ENCODE measurements at regions not wholly inside any gene's neighbourhood (a gene's known extent, or its start where the extent isn't known, plus 50 kb on each side); places are given as distances from the start of the nearest gene placed in this dataset. TPM values are rescaled to one million over a fixed set of nuclear protein-coding genes. Genes with fewer than 3 reads are reported as not detected.
"Not testable (repeated sequence)": the region's sequence is repeated elsewhere in the genome, so short reads cannot be mapped to it uniquely, and the experiment has no call there.

GRCh38 chr1:149378462-149378861 lies 96.4 kb upstream of the NBPF19 start:
- H3K9me3 ChIP-seq (ENCODE audit: control insufficient read depth, insufficient read depth, low read length); H3K4me3 ChIP-seq (ENCODE audit: low read depth, low read length); CTCF ChIA-PET; POLR2A ChIA-PET; DNase-seq (ENCODE audit: low read depth, low spot score); H3K27me3 ChIP-seq (ENCODE audit: control insufficient read depth, insufficient read depth, low read length); H3K27ac ChIP-seq (ENCODE audit: low read depth, low read length): not testable (repeated sequence)

GRCh38 chr1:149390173-149390926 lies 84.5 kb upstream of the NBPF19 start:
- not testable (repeated sequence) for H3K27ac ChIP-seq (ENCODE audit: low read depth, low read length)

GRCh38 chr1:149390931-149391330 lies 83.9 kb upstream of the NBPF19 start:
- CTCF ChIA-PET; POLR2A ChIA-PET; H3K27ac ChIP-seq (ENCODE audit: low read depth, low read length); H3K27me3 ChIP-seq (ENCODE audit: control insufficient read depth, insufficient read depth, low read length); H3K9me3 ChIP-seq (ENCODE audit: control insufficient read depth, insufficient read depth, low read length); DNase-seq (ENCODE audit: low read depth, low spot score): not testable (repeated sequence)
- peak overlapping the region; percentile 56 for H3K4me3 ChIP-seq (ENCODE audit: low read depth, low read length)

More at GRCh38 chr1:149390173-149390926, 84.5 kb upstream of the NBPF19 start:
- H3K4me3 ChIP-seq (ENCODE audit: low read depth, low read length), result peak overlapping the region; percentile 56
- H3K9me3 ChIP-seq (ENCODE audit: control insufficient read depth, insufficient read depth, low read length); DNase-seq (ENCODE audit: low read depth, low spot score); POLR2A ChIA-PET; CTCF ChIA-PET; H3K27me3 ChIP-seq (ENCODE audit: control insufficient read depth, insufficient read depth, low read length): not testable (repeated sequence)

- H3K27ac ChIP-seq (ENCODE audit: low read depth, low read length); CTCF ChIA-PET; H3K4me3 ChIP-seq (ENCODE audit: low read depth, low read length); H3K27me3 ChIP-seq (ENCODE audit: control insufficient read depth, insufficient read depth, low read length); DNase-seq (ENCODE audit: low read depth, low spot score); H3K9me3 ChIP-seq (ENCODE audit: control insufficient read depth, insufficient read depth, low read length); POLR2A ChIA-PET: not testable (repeated sequence)
Observed at GRCh38 chr1:149395802-149396201, 79.0 kb upstream of the NBPF19 start.

- H3K27ac ChIP-seq (ENCODE audit: low read depth, low read length); H3K9me3 ChIP-seq (ENCODE audit: control insufficient read depth, insufficient read depth, low read length); CTCF ChIA-PET; H3K4me3 ChIP-seq (ENCODE audit: low read depth, low read length); DNase-seq (ENCODE audit: low read depth, low spot score); H3K27me3 ChIP-seq (ENCODE audit: control insufficient read depth, insufficient read depth, low read length); POLR2A ChIA-PET: not testable (repeated sequence)
Observed at GRCh38 chr1:149398527-149398926, 76.3 kb upstream of the NBPF19 start.

GRCh38 chr1:149408404-149408803 lies 66.4 kb upstream of the NBPF19 start:
- H3K4me3 ChIP-seq (ENCODE audit: low read depth, low read length); H3K9me3 ChIP-seq (ENCODE audit: control insufficient read depth, insufficient read depth, low read length); H3K27ac ChIP-seq (ENCODE audit: low read depth, low read length); CTCF ChIA-PET; POLR2A ChIA-PET; H3K27me3 ChIP-seq (ENCODE audit: control insufficient read depth, insufficient read depth, low read length); DNase-seq (ENCODE audit: low read depth, low spot score): not testable (repeated sequence)

- POLR2A ChIA-PET; CTCF ChIA-PET; H3K27ac ChIP-seq (ENCODE audit: low read depth, low read length); DNase-seq (ENCODE audit: low read depth, low spot score); H3K4me3 ChIP-seq (ENCODE audit: low read depth, low read length); H3K9me3 ChIP-seq (ENCODE audit: control insufficient read depth, insufficient read depth, low read length); H3K27me3 ChIP-seq (ENCODE audit: control insufficient read depth, insufficient read depth, low read length): not testable (repeated sequence)
Observed at GRCh38 chr1:149415373-149415772, 59.5 kb upstream of the NBPF19 start.

GRCh38 chr1:149418782-149419181 lies 56.1 kb upstream of the NBPF19 start:
- H3K9me3 ChIP-seq (ENCODE audit: control insufficient read depth, insufficient read depth, low read length); H3K4me3 ChIP-seq (ENCODE audit: low read depth, low read length); CTCF ChIA-PET: not testable (repeated sequence)

GRCh38 chr1:149423122-149423521 lies 51.7 kb upstream of the NBPF19 start:
- H3K27ac ChIP-seq (ENCODE audit: low read depth, low read length); POLR2A ChIA-PET; DNase-seq (ENCODE audit: low read depth, low spot score); H3K4me3 ChIP-seq (ENCODE audit: low read depth, low read length); H3K27me3 ChIP-seq (ENCODE audit: control insufficient read depth, insufficient read depth, low read length); CTCF ChIA-PET; H3K9me3 ChIP-seq (ENCODE audit: control insufficient read depth, insufficient read depth, low read length): not testable (repeated sequence)

More at GRCh38 chr1:149418782-149419181, 56.1 kb upstream of the NBPF19 start:
- POLR2A ChIA-PET; DNase-seq (ENCODE audit: low read depth, low spot score); H3K27ac ChIP-seq (ENCODE audit: low read depth, low read length); H3K27me3 ChIP-seq (ENCODE audit: control insufficient read depth, insufficient read depth, low read length): not testable (repeated sequence)

Small RNA genes in the stretch of these regions (small RNA-seq; reads per million reads assigned to genes)
- gene RF00100 (ENCODE audit: insufficient read length, low read depth) (4.3 reads per million, percentile 43 among the genes with 10 or more reads in this experiment), gene RNU1-59P (ENCODE audit: insufficient read length, low read depth) (not detected)
